Nephron progenitor cell (in vitro differentiated cells): ENCODE measurements at regions not wholly inside any gene's neighbourhood (a gene's known extent, or its start where the extent isn't known, plus 50 kb on each side); places are given as distances from the start of the nearest gene placed in this dataset.
"Not testable (repeated sequence)": the region's sequence is repeated elsewhere in the genome, so short reads cannot be mapped to it uniquely, and the experiment has no call there.

Experiments used
- DNase-seq: peaks from one replicate; pipeline ENCODE4 v3.0.0; 2021
- H3K27ac Mint-ChIP-seq: 2 replicates; pipeline ENCODE4 v1.8.0; 2021; ENCODE audit warnings: mild to moderate bottlenecking, moderate library complexity, mixed read lengths
- H3K27me3 Mint-ChIP-seq: 2 replicates; pipeline ENCODE4 v1.8.0; 2021; ENCODE audit warnings: mild to moderate bottlenecking, low read depth, mixed read lengths; ENCODE audit not compliant: poor library complexity
- H3K36me3 Mint-ChIP-seq: 2 replicates; pipeline ENCODE4 v1.8.0; 2021; ENCODE audit warnings: low read depth, mixed read lengths
- H3K4me1 Mint-ChIP-seq: 2 replicates; pipeline ENCODE4 v1.8.0; 2021; ENCODE audit warnings: mixed read lengths
- H3K4me3 Mint-ChIP-seq: 2 replicates; pipeline ENCODE4 v1.8.0; 2021; ENCODE audit warnings: mild to moderate bottlenecking, moderate library complexity, mixed read lengths
- H3K9me3 Mint-ChIP-seq: 2 replicates; pipeline ENCODE4 v1.8.0; 2021; ENCODE audit warnings: mild to moderate bottlenecking, moderate library complexity, mixed read lengths
- CTCF ChIP-seq: fragments of 200-600 bp; sonication (generic); IDR thresholded peaks from 2 replicates; pipeline ENCODE4 v1.5.0; 2021; ENCODE audit warnings: antibody characterized with exemption

GRCh38 chr2:61732787-61733186 lies 121.1 kb downstream of the FAM161A start:
- no peak overlapping the region for H3K4me3 Mint-ChIP-seq
- H3K36me3 Mint-ChIP-seq = no peaks in the 10 kb centered on the region
- peaks cover 9% of the 10 kb centered on the region for H3K4me1 Mint-ChIP-seq
- no peak for DNase-seq
- H3K27me3 Mint-ChIP-seq = peaks cover 15% of the 10 kb centered on the region
- TF ChIP-seq CTCF = no peak
- peaks cover 10% of the 10 kb centered on the region for H3K9me3 Mint-ChIP-seq
- no peak overlapping the region for H3K27ac Mint-ChIP-seq

- TF ChIP-seq CTCF = no peak
- H3K36me3 Mint-ChIP-seq = peaks cover 12% of the 10 kb centered on the region
- H3K27me3 Mint-ChIP-seq = peaks cover 15% of the 10 kb centered on the region
- H3K4me1 Mint-ChIP-seq = no peaks in the 10 kb centered on the region
- peaks cover 27% of the 10 kb centered on the region for H3K9me3 Mint-ChIP-seq
- no peak overlapping the region for H3K27ac Mint-ChIP-seq
- H3K4me3 Mint-ChIP-seq = no peak overlapping the region
- DNase-seq = no peak
Measured at GRCh38 chr2:61727746-61728145, 126.1 kb downstream of the FAM161A start.

- no peak for DNase-seq
- H3K27ac Mint-ChIP-seq = no peak overlapping the region
- no peak for TF ChIP-seq CTCF
- H3K4me1 Mint-ChIP-seq = no peaks in the 10 kb centered on the region
- peaks cover 27% of the 10 kb centered on the region for H3K9me3 Mint-ChIP-seq
- H3K4me3 Mint-ChIP-seq = no peak overlapping the region
- H3K27me3 Mint-ChIP-seq = peaks cover 12% of the 10 kb centered on the region
- H3K36me3 Mint-ChIP-seq = peaks cover 12% of the 10 kb centered on the region
Measured at GRCh38 chr2:61726456-61727209, 127.2 kb downstream of the FAM161A start.

- Mint-ChIP-seq H3K36me3 (peaks cover 12% of the 10 kb centered on the region), H3K9me3 (peaks cover 21% of the 10 kb centered on the region)
- H3K27ac Mint-ChIP-seq, H3K4me1 Mint-ChIP-seq, H3K4me3 Mint-ChIP-seq, H3K27me3 Mint-ChIP-seq, DNase-seq: not testable (repeated sequence)
Measured at GRCh38 chr2:61723364-61723763, 130.5 kb downstream of the FAM161A start.

GRCh38 chr2:61722800-61723199 lies 131.1 kb downstream of the FAM161A start:
- peaks cover 12% of the 10 kb centered on the region for H3K36me3 Mint-ChIP-seq
- H3K9me3 Mint-ChIP-seq = peaks cover 17% of the 10 kb centered on the region
- H3K27me3 Mint-ChIP-seq = peaks cover 10% of the 10 kb centered on the region
- no peak for DNase-seq
- no peak for TF ChIP-seq CTCF
- H3K27ac Mint-ChIP-seq = no peak overlapping the region
- no peaks in the 10 kb centered on the region for H3K4me1 Mint-ChIP-seq
- H3K4me3 Mint-ChIP-seq = no peak overlapping the region

- peaks cover 12% of the 10 kb centered on the region for H3K36me3 Mint-ChIP-seq
- H3K27ac Mint-ChIP-seq = no peak overlapping the region
- DNase-seq = no peak
- peaks cover 10% of the 10 kb centered on the region for H3K27me3 Mint-ChIP-seq
- no peak for TF ChIP-seq CTCF
- H3K4me3 Mint-ChIP-seq = no peak overlapping the region
- H3K9me3 Mint-ChIP-seq = peaks cover 13% of the 10 kb centered on the region
- H3K4me1 Mint-ChIP-seq = no peaks in the 10 kb centered on the region
Measured at GRCh38 chr2:61722318-61722717, 131.5 kb downstream of the FAM161A start.
